ENCODE measurements at regions not wholly inside any gene's neighbourhood (a gene's known extent, or its start where the extent isn't known, plus 50 kb on each side); places are given as distances from the start of the nearest gene placed in this dataset.

DNA sequence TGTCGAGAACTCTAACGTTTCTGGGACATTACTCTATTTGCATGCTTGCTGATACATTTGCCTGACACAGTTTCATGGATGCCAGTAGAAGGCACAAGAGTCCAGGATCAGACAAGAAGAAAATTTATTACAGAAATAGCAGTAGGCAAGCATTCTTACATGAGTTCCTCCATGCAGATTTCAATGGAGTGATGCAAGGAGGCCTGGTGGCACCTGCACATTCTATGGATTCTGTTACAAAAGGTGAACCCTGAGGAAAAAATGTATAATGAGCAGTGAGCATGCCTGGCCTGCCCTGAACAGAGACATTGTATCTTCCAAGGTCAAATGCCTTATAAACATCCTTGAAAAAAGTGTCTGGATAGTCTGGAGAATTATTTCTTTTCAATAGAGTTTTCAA lies 142.9 kb downstream of the DSEL start:
- Mint-ChIP-seq H3K27me3 (ENCODE audit: low read depth) (no peaks in the 10 kb centered on the region), H3K27ac (no peak overlapping the region), H3K9me3 (ENCODE audit: insufficient read depth) (no peaks in the 10 kb centered on the region), H3K4me1 (ENCODE audit: low read depth) (no peaks in the 10 kb centered on the region), H3K36me3 (ENCODE audit: low read depth) (no peaks in the 10 kb centered on the region), H3K4me3 (no peak overlapping the region)
- CTCF ChIA-PET: no interaction called here
- ATAC-seq (no peak), DNase-seq (no peak)
- POLR2A ChIA-PET: no interaction called here

- Mint-ChIP-seq H3K4me1 (ENCODE audit: low read depth) (no peaks in the 10 kb centered on the region), H3K27me3 (ENCODE audit: low read depth) (no peaks in the 10 kb centered on the region), H3K36me3 (ENCODE audit: low read depth) (no peaks in the 10 kb centered on the region), H3K9me3 (ENCODE audit: insufficient read depth) (no peaks in the 10 kb centered on the region), H3K4me3 (no peak overlapping the region), H3K27ac (no peak overlapping the region)
- ChIA-PET POLR2A (no interaction called here), CTCF (interaction anchor here (0.7 kb wide), 1 partner anchor 669 kb away, joined by 3 read pairs; no protein-coding TSS in a partner anchor)
- DNase-seq: no peak
- ATAC-seq: no peak
Observed at GRCh38 chr18:67367540-67367939, 149.0 kb downstream of the DSEL start.

DNA sequence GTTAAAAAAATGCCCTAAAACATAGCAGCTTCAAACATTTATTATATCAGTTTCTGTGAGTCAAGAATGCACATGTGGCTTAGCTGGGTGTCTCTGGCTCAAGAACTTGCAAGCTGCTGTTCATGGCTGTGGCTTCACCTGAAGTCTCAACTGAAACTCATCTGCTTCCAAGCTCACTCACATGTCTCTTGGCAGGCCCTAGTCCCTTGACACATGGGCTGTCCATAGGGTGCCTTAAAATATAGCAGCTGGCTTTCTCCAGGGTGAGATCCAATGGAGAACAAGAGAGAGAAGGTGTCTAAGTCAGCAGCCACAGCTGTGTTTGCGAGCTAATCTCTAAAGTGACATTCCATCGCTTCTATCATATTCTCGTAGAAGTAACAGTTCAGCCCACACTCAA lies 152.8 kb downstream of the DSEL start:
- POLR2A ChIA-PET: no interaction called here
- CTCF ChIA-PET: no interaction called here

GRCh38 chr18:67362906-67363305 lies 153.6 kb downstream of the DSEL start:
- H3K9me3 Mint-ChIP-seq (ENCODE audit: insufficient read depth): no peaks in the 10 kb centered on the region
- ATAC-seq (no peak), DNase-seq (no peak)
- H3K36me3 Mint-ChIP-seq (ENCODE audit: low read depth): no peaks in the 10 kb centered on the region
- CTCF ChIA-PET: no interaction called here
- H3K27ac Mint-ChIP-seq: no peak overlapping the region
- H3K4me1 Mint-ChIP-seq (ENCODE audit: low read depth): peaks cover 8% of the 10 kb centered on the region
- POLR2A ChIA-PET: interaction anchor here (0.6 kb wide), 1 partner anchor 18 kb away, joined by 5 read pairs; no protein-coding TSS in a partner anchor
- no peaks in the 10 kb centered on the region for H3K27me3 Mint-ChIP-seq (ENCODE audit: low read depth)
- no peak overlapping the region for H3K4me3 Mint-ChIP-seq

More for the DNA sequence above, 152.8 kb downstream of the DSEL start:
- Mint-ChIP-seq H3K4me3 (no peak overlapping the region), H3K36me3 (ENCODE audit: low read depth) (no peaks in the 10 kb centered on the region), H3K9me3 (ENCODE audit: insufficient read depth) (no peaks in the 10 kb centered on the region), H3K4me1 (ENCODE audit: low read depth) (peaks cover 8% of the 10 kb centered on the region), H3K27me3 (ENCODE audit: low read depth) (no peaks in the 10 kb centered on the region), H3K27ac (no peak overlapping the region)
- DNase-seq: no peak
- no peak for ATAC-seq

GRCh38 chr18:67359873-67360838 lies 156.4 kb downstream of the DSEL start:
- POLR2A ChIA-PET: no interaction called here
- no peak overlapping the region for H3K27ac Mint-ChIP-seq
- ATAC-seq (peak; percentile 58), DNase-seq (no peak)
- no peak overlapping the region for H3K4me3 Mint-ChIP-seq
- peaks cover 2% of the 10 kb centered on the region for H3K36me3 Mint-ChIP-seq (ENCODE audit: low read depth)
- CTCF ChIA-PET: no interaction called here
- H3K27me3 Mint-ChIP-seq (ENCODE audit: low read depth): no peaks in the 10 kb centered on the region
- peaks cover 8% of the 10 kb centered on the region for H3K4me1 Mint-ChIP-seq (ENCODE audit: low read depth)
- no peaks in the 10 kb centered on the region for H3K9me3 Mint-ChIP-seq (ENCODE audit: insufficient read depth)

DNA sequence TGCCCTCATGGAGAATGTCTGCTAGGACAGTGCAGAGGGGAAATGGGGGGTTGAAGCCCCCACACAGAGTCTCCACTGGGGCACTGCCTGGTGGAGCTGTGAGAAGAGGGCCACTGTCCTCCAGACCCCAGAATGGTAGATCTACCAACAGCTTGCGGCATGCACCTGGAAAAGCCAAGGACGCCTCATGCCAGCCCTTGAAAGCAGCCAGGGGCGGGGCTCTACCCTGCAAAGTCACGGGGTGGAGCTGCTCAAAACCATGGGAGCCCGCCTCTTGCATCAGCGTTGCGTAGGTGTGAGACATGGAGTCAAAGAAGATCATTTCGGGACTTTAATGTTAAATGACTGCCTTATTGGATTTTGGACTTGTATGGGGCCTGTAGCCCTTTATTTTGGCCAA lies 157.6 kb downstream of the DSEL start:
- Mint-ChIP-seq H3K36me3 (ENCODE audit: low read depth) (peaks cover 2% of the 10 kb centered on the region), H3K27ac (no peak overlapping the region), H3K27me3 (ENCODE audit: low read depth) (no peaks in the 10 kb centered on the region), H3K4me1 (ENCODE audit: low read depth) (peaks cover 8% of the 10 kb centered on the region), H3K9me3 (ENCODE audit: insufficient read depth) (no peaks in the 10 kb centered on the region), H3K4me3 (no peak overlapping the region)
- DNase-seq (no peak), ATAC-seq (no peak)
- ChIA-PET POLR2A (no interaction called here), CTCF (no interaction called here)

DNA sequence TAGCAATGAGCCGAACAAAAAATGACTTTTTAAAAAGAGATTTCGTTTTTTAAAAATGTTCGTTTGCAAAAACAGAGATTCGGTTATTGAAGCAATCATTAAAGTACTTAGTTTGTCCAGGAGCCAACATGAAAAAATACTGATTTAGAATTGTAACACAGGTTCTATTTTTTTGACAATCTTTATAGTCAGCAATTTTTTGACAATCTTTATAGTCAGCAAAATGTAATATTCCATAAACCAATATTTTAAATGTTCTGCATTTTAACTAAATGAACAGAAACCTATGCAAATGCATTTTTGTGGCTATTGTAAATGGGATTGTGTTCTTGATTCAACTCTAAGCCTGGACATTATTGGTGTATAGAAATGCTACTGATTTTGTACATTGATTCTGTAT lies 161.8 kb downstream of the DSEL start:
- no peak overlapping the region for H3K27ac Mint-ChIP-seq
- no peaks in the 10 kb centered on the region for H3K27me3 Mint-ChIP-seq (ENCODE audit: low read depth)
- ChIA-PET CTCF (no interaction called here), POLR2A (no interaction called here)
- DNase-seq (no peak), ATAC-seq (no peak)
- no peaks in the 10 kb centered on the region for H3K9me3 Mint-ChIP-seq (ENCODE audit: insufficient read depth)
- H3K36me3 Mint-ChIP-seq (ENCODE audit: low read depth): peaks cover 2% of the 10 kb centered on the region
- no peaks in the 10 kb centered on the region for H3K4me1 Mint-ChIP-seq (ENCODE audit: low read depth)
- no peak overlapping the region for H3K4me3 Mint-ChIP-seq

DNA sequence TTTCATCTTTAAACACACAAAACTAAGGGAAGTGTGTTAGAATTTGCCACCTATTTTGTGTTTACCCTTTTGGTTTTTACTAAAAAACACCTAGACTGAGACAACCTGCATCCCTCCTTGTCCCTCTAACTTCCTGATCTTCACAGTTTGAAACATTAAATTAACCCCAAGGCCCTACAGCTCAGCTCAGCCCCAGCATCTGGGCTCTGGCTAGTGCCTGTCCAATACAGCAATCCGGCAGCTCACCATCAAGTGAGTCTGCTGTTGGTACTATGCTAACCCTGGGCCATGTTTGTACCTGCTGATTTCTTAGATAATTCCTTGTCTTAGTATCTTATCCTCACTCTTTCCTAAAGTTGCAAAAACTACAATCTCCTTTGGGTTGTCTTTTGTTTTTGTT lies 162.4 kb downstream of the DSEL start:
- DNase-seq: no peak
- no peak for ATAC-seq
- Mint-ChIP-seq H3K27me3 (ENCODE audit: low read depth) (no peaks in the 10 kb centered on the region), H3K36me3 (ENCODE audit: low read depth) (peaks cover 2% of the 10 kb centered on the region), H3K4me1 (ENCODE audit: low read depth) (no peaks in the 10 kb centered on the region), H3K27ac (no peak overlapping the region), H3K4me3 (no peak overlapping the region), H3K9me3 (ENCODE audit: insufficient read depth) (no peaks in the 10 kb centered on the region)
- POLR2A ChIA-PET: no interaction called here
- CTCF ChIA-PET: no interaction called here

DNA sequence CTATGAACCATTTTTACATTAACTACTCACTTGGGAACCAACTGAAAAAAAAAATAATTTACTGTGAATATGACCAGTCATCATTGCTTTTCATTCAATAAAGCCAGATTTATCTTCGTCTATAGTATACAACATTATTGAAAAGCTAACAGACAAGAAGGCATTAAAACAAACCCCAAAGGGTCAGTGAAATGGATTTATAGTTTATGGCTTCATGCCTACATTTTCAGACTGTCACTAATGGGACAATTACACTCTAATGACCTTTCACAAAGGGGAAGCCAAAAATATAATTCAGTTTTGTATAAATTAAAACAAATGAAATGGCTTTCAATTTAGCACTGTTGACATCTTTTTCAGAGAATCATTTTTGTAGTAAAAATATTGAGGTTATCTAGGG lies 169.1 kb downstream of the DSEL start:
- no peaks in the 10 kb centered on the region for H3K4me1 Mint-ChIP-seq (ENCODE audit: low read depth)
- CTCF ChIA-PET: interaction anchor here (0.6 kb wide), 1 partner anchor 315 kb away, joined by 3 read pairs; no protein-coding TSS in a partner anchor
- POLR2A ChIA-PET: no interaction called here

GRCh38 chr18:67342159-67342558 lies 174.4 kb downstream of the DSEL start:
- ATAC-seq (no peak), DNase-seq (no peak)
- ChIA-PET CTCF (no interaction called here), POLR2A (no interaction called here)
- H3K36me3 Mint-ChIP-seq (ENCODE audit: low read depth): no peaks in the 10 kb centered on the region
- no peak overlapping the region for H3K27ac Mint-ChIP-seq
- no peaks in the 10 kb centered on the region for H3K9me3 Mint-ChIP-seq (ENCODE audit: insufficient read depth)
- H3K4me3 Mint-ChIP-seq: no peak overlapping the region
- H3K27me3 Mint-ChIP-seq (ENCODE audit: low read depth): no peaks in the 10 kb centered on the region
- H3K4me1 Mint-ChIP-seq (ENCODE audit: low read depth): peaks cover 2% of the 10 kb centered on the region

More for the DNA sequence above, 169.1 kb downstream of the DSEL start:
- H3K9me3 Mint-ChIP-seq (ENCODE audit: insufficient read depth): no peaks in the 10 kb centered on the region
- H3K27me3 Mint-ChIP-seq (ENCODE audit: low read depth): no peaks in the 10 kb centered on the region
- DNase-seq (no peak), ATAC-seq (no peak)
- H3K4me3 Mint-ChIP-seq: no peak overlapping the region
- H3K27ac Mint-ChIP-seq: no peak overlapping the region
- no peaks in the 10 kb centered on the region for H3K36me3 Mint-ChIP-seq (ENCODE audit: low read depth)

DNA sequence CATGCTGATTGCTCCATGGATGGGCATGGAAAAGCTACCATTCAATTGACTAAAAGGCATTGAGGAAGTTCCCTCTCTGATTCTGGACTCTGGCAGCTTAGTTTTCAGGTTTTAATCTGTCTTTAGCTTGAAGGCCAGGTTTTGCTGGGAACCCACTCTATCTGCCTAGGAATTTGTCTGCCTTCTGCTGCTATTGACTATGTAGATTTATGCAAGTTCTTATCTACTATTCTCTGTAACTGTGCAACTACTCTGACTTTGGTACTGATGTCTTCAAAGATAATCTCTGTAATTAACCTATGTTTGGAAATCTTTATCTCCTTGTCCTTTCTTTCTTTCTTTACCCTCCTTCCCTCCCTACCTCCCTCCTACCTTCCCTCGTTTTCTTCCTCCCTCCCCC lies 178.8 kb downstream of the DSEL start:
- POLR2A ChIA-PET: no interaction called here
- Mint-ChIP-seq H3K27ac (no peak overlapping the region), H3K4me3 (no peak overlapping the region), H3K36me3 (ENCODE audit: low read depth) (no peaks in the 10 kb centered on the region), H3K4me1 (ENCODE audit: low read depth) (peaks cover 2% of the 10 kb centered on the region), H3K27me3 (ENCODE audit: low read depth) (no peaks in the 10 kb centered on the region), H3K9me3 (ENCODE audit: insufficient read depth) (peaks cover 12% of the 10 kb centered on the region)
- CTCF ChIA-PET: no interaction called here
- ATAC-seq (no peak), DNase-seq (no peak)

DNA sequence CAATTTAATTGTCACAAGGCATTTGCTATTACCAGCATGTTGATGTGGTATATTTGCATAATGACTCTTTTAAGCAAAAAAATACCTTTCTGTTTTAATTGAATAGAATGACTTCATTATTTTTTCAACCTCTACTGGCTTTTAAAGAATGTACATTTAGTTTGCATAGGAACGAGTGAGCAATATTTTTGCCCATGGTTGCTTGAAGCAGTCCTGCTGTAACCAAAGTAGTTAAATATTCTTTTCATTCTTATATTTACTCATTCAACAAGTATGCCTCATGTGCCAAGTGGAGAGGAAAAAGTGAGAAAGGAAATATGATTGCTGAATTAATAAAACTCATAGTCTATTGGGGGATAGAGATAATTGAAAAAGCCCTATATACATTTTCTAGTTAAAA lies 184.7 kb downstream of the DSEL start:
- Mint-ChIP-seq H3K4me1 (ENCODE audit: low read depth) (no peaks in the 10 kb centered on the region), H3K9me3 (ENCODE audit: insufficient read depth) (peaks cover 10% of the 10 kb centered on the region), H3K27ac (no peak overlapping the region), H3K4me3 (no peak overlapping the region), H3K27me3 (ENCODE audit: low read depth) (no peaks in the 10 kb centered on the region), H3K36me3 (ENCODE audit: low read depth) (no peaks in the 10 kb centered on the region)
- ATAC-seq (no peak), DNase-seq (no peak)
- POLR2A ChIA-PET: no interaction called here
- CTCF ChIA-PET: no interaction called here

- H3K4me1 Mint-ChIP-seq (ENCODE audit: low read depth): no peaks in the 10 kb centered on the region
- no peaks in the 10 kb centered on the region for H3K36me3 Mint-ChIP-seq (ENCODE audit: low read depth)
- ChIA-PET POLR2A (no interaction called here), CTCF (no interaction called here)
- no peak for DNase-seq
- H3K4me3 Mint-ChIP-seq: no peak overlapping the region
- no peaks in the 10 kb centered on the region for H3K27me3 Mint-ChIP-seq (ENCODE audit: low read depth)
- H3K27ac Mint-ChIP-seq: no peak overlapping the region
- H3K9me3 Mint-ChIP-seq (ENCODE audit: insufficient read depth): no peaks in the 10 kb centered on the region
- no peak for ATAC-seq
Observed at GRCh38 chr18:67319109-67319508, 197.4 kb downstream of the DSEL start.

Data from activated CD8-positive, alpha-beta T cell treated with anti-CD3 and anti-CD28 coated beads, Interleukin-2, amount 10 ng/mL, durations not matched to agents 7 days and 5 days (primary cell).